ENCODE measurements at regions not wholly inside any gene's neighbourhood (a gene's known extent, or its start where the extent isn't known, plus 50 kb on each side); places are given as distances from the start of the nearest gene placed in this dataset.

DNA sequence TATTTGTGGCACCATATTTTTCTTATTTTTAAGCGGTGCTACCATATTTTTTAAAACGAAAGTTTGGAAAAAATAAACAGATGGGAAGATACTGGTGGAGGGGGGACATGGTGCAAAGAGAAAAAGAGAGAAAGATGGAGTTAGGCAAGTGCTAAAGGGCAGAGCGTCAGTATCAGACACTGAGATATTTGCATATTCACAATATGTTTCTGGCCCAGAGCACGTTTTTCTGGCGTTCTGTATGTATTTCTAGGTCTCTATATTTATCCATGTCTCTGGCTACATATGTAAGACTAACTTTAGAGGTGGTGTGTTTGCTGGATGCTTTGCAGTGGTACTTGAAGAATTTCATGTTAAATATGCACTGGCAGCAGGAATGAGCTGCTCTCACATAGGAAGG lies 414.0 kb downstream of the TLE4 start:
- DNase-seq (ENCODE audit: low spot score), result no peak
- no peak for ATAC-seq (ENCODE audit: low FRiP score)
- TF ChIP-seq, protein P1, sequence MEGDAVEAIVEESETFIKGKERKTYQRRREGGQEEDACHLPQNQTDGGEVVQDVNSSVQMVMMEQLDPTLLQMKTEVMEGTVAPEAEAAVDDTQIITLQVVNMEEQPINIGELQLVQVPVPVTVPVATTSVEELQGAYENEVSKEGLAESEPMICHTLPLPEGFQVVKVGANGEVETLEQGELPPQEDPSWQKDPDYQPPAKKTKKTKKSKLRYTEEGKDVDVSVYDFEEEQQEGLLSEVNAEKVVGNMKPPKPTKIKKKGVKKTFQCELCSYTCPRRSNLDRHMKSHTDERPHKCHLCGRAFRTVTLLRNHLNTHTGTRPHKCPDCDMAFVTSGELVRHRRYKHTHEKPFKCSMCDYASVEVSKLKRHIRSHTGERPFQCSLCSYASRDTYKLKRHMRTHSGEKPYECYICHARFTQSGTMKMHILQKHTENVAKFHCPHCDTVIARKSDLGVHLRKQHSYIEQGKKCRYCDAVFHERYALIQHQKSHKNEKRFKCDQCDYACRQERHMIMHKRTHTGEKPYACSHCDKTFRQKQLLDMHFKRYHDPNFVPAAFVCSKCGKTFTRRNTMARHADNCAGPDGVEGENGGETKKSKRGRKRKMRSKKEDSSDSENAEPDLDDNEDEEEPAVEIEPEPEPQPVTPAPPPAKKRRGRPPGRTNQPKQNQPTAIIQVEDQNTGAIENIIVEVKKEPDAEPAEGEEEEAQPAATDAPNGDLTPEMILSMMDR (IDR thresholded peaks at IDR 0.05), result no peak

DNA sequence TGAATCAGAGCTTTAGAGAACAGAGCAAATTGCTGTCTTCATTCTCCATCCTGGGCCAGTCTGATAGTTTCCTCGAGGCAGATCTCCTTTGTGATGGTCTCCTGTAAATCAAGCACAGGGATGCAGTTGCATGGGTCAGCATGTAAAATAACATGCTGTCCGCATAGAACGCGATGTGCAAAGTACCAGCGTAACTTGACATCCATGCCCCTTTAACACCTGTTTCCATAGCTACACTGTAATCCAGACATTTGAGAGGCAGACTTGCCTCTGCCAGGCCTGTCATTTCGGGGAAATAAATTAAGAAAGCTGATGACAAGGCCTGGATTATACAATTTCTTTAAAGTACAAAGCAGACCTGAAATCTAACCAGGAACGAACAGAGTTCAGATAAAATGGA lies 413.5 kb downstream of the TLE4 start:
- TF ChIP-seq, protein P1 (IDR thresholded peaks at IDR 0.05), result no peak
- ATAC-seq (ENCODE audit: low FRiP score) (no peak), DNase-seq (ENCODE audit: low spot score) (no peak)

DNA sequence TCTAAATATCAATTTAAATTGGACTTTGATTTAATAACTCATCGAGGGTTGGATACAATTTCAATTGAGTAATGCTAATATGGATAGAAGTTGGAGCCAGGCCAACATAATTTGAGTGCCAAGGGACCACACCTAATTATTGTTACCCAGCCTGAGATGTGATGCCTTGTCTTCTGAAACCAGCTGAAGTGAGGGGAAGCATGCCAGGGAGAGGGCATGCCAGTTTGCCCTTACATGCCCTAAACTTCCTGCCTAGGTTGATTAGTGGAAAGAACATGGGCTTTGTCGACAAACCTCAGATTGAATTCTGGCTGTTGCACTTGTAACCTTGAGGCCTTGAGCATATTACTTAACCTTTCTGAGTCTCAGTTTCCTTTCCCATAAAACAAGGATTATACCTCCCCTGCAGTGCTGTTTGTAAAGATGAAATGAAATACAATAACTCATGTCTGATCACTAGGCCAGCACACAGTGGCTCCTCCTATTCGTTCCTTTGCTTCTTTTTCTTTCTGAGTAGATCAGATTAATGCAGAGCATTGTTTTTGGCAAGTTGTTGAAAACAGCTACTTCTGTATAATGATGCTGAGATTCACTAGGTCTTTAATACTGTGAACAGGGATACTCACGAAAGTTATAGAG lies 412.8 kb downstream of the TLE4 start:
- ATAC-seq (ENCODE audit: low FRiP score) (no peak), DNase-seq (ENCODE audit: low spot score) (no peak)
- TF ChIP-seq, protein P1 (IDR thresholded peaks at IDR 0.05), result no peak

DNA sequence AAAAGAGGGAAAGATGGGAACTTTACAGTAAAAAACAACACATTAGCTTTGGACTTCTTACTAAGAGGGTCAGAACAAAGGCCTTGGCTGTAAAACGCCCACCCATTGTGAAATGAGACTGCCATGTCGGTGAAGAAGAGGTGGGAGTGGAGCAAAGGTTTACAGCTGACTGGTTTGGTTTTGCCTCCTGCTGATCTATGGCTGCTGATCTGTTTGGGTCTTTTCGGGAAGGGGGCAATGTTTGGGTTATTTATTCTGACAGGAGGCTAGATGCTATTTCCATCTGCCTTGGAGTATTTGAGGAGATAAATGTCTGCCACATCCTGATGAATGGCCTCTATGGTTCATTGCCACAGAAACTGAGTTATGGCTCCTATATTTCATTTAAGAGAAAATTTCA lies 408.7 kb downstream of the TLE4 start:
- no peak for DNase-seq (ENCODE audit: low spot score)

DNA sequence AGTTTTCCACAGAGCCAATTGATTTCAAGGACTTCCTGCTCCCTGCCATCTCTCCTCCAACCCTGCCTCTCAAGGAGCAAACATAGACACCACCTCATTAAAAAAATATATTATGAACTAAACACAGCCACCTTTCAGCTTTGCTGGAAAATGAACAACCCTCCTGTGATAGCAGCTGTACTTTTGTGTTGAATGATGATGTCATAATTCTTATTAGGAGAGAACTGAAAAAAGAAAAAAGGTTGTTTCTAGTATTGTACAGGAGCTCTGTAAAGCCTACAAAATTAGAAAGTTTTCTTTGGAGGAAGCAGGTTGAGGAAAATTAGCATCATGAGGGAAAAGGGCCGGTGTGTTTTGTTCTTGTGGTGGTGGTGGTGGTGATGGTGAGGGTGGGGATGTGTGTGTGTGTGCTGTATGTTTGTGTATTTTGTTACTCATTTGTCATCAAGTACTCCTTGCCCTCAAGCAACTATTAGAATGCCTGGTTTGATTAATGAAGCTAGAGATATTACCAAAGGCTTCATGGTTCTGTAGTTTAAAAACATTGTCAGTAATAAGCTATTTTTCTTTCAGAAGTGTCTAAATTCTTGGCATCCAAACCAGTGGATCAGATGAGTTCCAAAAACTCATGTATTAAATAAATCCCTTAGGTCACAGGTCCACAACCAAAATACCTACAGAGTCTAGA lies 405.9 kb downstream of the TLE4 start:
- TF ChIP-seq, protein P1 (IDR thresholded peaks at IDR 0.05), result no peak
- no peak for DNase-seq (ENCODE audit: low spot score)
- peak; percentile 76 for ATAC-seq (ENCODE audit: low FRiP score)

More for the DNA sequence above, 408.7 kb downstream of the TLE4 start:
- ATAC-seq (ENCODE audit: low FRiP score), result no peak
- TF ChIP-seq, protein P1 (IDR thresholded peaks at IDR 0.05), result no peak

DNA sequence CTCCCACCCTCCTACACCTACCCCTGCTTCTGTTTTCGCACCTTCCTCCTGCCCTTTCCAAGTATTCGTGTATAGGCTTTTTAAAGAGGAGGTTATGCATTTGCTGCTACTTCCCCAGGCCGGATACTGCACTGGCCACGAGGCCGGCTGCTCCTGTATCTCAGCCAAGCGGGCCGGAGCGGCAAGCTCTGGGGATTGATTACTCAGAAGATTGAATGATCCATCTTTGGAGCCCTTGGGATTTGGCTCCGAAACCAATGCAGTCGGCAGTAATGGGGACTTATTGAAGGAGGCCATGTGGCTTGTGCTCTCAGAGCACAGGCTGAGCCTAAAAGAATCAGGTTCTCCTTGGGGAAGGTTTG lies 405.3 kb downstream of the TLE4 start:
- DNase-seq (ENCODE audit: low spot score) (no peak), ATAC-seq (ENCODE audit: low FRiP score) (no peak)
- TF ChIP-seq, protein P1 (IDR thresholded peaks at IDR 0.05), result no peak
